ENCODE measurements at regions not wholly inside any gene's neighbourhood (a gene's known extent, or its start where the extent isn't known, plus 50 kb on each side); places are given as distances from the start of the nearest gene placed in this dataset.

DNA sequence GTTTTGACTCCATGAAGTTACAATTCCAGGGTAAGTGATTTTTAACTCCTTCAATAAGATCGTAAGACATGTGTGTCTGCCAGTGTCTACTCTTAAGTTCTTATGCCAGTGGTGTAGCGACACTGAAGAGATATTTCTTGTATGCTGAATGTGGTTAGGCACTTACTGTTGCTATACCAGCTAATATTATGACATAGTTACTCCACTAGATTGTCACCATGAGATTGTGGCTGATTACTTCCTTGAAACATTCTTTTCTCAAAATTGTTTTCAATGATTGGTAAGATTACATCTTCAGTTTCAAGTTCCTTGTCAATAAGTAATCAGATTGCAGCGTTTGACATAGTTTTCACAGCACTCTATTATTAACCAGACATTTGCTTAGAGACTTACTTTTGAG is 60.6 kb upstream of the PAGE5 start:
- Histone ChIP-seq H3K4me2 (ENCODE audit: low read length) (peak overlapping the region; percentile 87), H3K36me3 (ENCODE audit: insufficient read depth, low read length) (no peaks in the 10 kb centered on the region; the same call in 1 of the 2 replicates), H3K79me2 (ENCODE audit: insufficient read depth, low read depth, low read length) (no peaks in the 10 kb centered on the region), H3K4me1 (ENCODE audit: insufficient read depth, low read length, poor library complexity, severe bottlenecking) (peaks cover 14% of the 10 kb centered on the region), H3K4me3 (ENCODE audit: low read depth, low read length, poor library complexity, severe bottlenecking) (peak overlapping the region; percentile 73), H4K20me1 (ENCODE audit: insufficient read depth, low read length) (no peaks in the 10 kb centered on the region), H3K9me2 (ENCODE audit: insufficient read depth, low read length) (no peaks in the 10 kb centered on the region), H3K27ac (ENCODE audit: low read depth, low read length, poor library complexity, severe bottlenecking) (no peak overlapping the region), H2AFZ (ENCODE audit: low read length) (peak overlapping the region; percentile 90), H3K9me3 (ENCODE audit: low read length) (no peaks in the 10 kb centered on the region)
- TF ChIP-seq CTCF (conservative IDR thresholded peaks at IDR 0.05; ENCODE audit: low read length) = no peak
- no peak for TF ChIP-seq EZH2phosphoT487 (IDR thresholded peaks at IDR 0.05; ENCODE audit: borderline replicate concordance, low read depth, low read length)
- ChIA-PET CTCF (ENCODE audit: unreplicated experiment) (no interaction called here), POLR2A (interaction anchor here (0.6 to 2.1 kb wide), 2 partner anchors 159 to 519 kb away, joined by 3 to 6 read pairs; partner anchors contain the start of gene APEX2)
- DNase-seq (ENCODE audit: low spot score) = no peak
- intact Hi-C loops (cut with micrococcal nuclease; ENCODE audit: unreplicated experiment) = no loop called here
- BruUV-seq (replicated peaks) = no TSS peak

- TF ChIP-seq EZH2phosphoT487 (IDR thresholded peaks at IDR 0.05; ENCODE audit: borderline replicate concordance, low read depth, low read length) = no peak
- TF ChIP-seq CTCF (conservative IDR thresholded peaks at IDR 0.05; ENCODE audit: low read length) = peak; percentile 70
- H4K20me1 ChIP-seq (ENCODE audit: insufficient read depth, low read length) = no peaks in the 10 kb centered on the region
- H3K4me2 ChIP-seq (ENCODE audit: low read length) = peak overlapping the region; percentile 87
- BruUV-seq (replicated peaks) = no TSS peak
- H3K36me3 ChIP-seq (ENCODE audit: insufficient read depth, low read length) = no peaks in the 10 kb centered on the region; the same call in 1 of the 2 replicates
- H3K9me3 ChIP-seq (ENCODE audit: low read length) = no peaks in the 10 kb centered on the region
- peak overlapping the region; percentile 90 for H3K27ac ChIP-seq (ENCODE audit: low read depth, low read length, poor library complexity, severe bottlenecking)
- intact Hi-C loops (cut with micrococcal nuclease; ENCODE audit: unreplicated experiment) = loop anchor here (2.0 to 5.0 kb wide), 3 partner anchors 354 to 1119 kb away; partner anchors contain the start of genes MAGED2 and PHF8
- peak; percentile 87 for DNase-seq (ENCODE audit: low spot score)
- CTCF ChIA-PET (ENCODE audit: unreplicated experiment) = interaction anchor here (0.6 kb wide), 1 partner anchor 522 kb away, joined by 3 read pairs; no protein-coding TSS in a partner anchor
- H2AFZ ChIP-seq (ENCODE audit: low read length) = peak overlapping the region; percentile 90
- peak overlapping the region; percentile 73 for H3K4me3 ChIP-seq (ENCODE audit: low read depth, low read length, poor library complexity, severe bottlenecking)
- POLR2A ChIA-PET = interaction anchor here (2.1 kb wide), 1 partner anchor 161 kb away, joined by 6 read pairs; the partner anchor contains the start of gene APEX2
- H3K9me2 ChIP-seq (ENCODE audit: insufficient read depth, low read length) = no peaks in the 10 kb centered on the region
- peaks cover 14% of the 10 kb centered on the region for H3K4me1 ChIP-seq (ENCODE audit: insufficient read depth, low read length, poor library complexity, severe bottlenecking)
- H3K79me2 ChIP-seq (ENCODE audit: insufficient read depth, low read depth, low read length) = no peaks in the 10 kb centered on the region
Observed at GRCh38 chrX:55160685-55161552, 59.2 kb upstream of the PAGE5 start.
